ENCODE measurements at regions not wholly inside any gene's neighbourhood (a gene's known extent, or its start where the extent isn't known, plus 50 kb on each side); places are given as distances from the start of the nearest gene placed in this dataset.

GRCh38 chr20:39954621-39955020 lies 734.4 kb downstream of the MAFB start:
- no peak for DNase-seq

- no peak for DNase-seq
Measured at GRCh38 chr20:39946931-39947330, 742.1 kb downstream of the MAFB start.

- no peak for DNase-seq
Measured at GRCh38 chr20:39946053-39946810, 742.8 kb downstream of the MAFB start.

- no peak for DNase-seq
Measured at GRCh38 chr20:39944861-39945260, 744.2 kb downstream of the MAFB start.

- no peak for DNase-seq
Measured at GRCh38 chr20:39943336-39943735, 745.7 kb downstream of the MAFB start.

- DNase-seq, result no peak
Measured at GRCh38 chr20:39941245-39941644, 747.8 kb downstream of the MAFB start.

GRCh38 chr20:39939241-39939865 lies 749.7 kb downstream of the MAFB start:
- DNase-seq, result no peak

GRCh38 chr20:39936401-39936800 lies 752.6 kb downstream of the MAFB start:
- DNase-seq, result no peak

GRCh38 chr20:39935901-39936300 lies 753.1 kb downstream of the MAFB start:
- DNase-seq, result no peak

- DNase-seq, result no peak
Measured at GRCh38 chr20:39916236-39916765, 772.7 kb downstream of the MAFB start.

GRCh38 chr20:39913274-39913673 lies 775.8 kb downstream of the MAFB start:
- no peak for DNase-seq

GRCh38 chr20:39911497-39911896 lies 777.5 kb downstream of the MAFB start:
- DNase-seq, result no peak

- no peak for DNase-seq
Measured at GRCh38 chr20:39910536-39910935, 778.5 kb downstream of the MAFB start.

- no peak for DNase-seq
Measured at GRCh38 chr20:39909447-39909846, 779.6 kb downstream of the MAFB start.

- DNase-seq, result no peak
Measured at GRCh38 chr20:39904476-39905112, 784.4 kb downstream of the MAFB start.

- DNase-seq, result no peak
Measured at GRCh38 chr20:39903806-39904465, 785.1 kb downstream of the MAFB start.

GRCh38 chr20:39899881-39900280 lies 789.2 kb downstream of the MAFB start:
- no peak for DNase-seq

GRCh38 chr20:39898467-39898852 lies 790.6 kb downstream of the MAFB start:
- no peak for DNase-seq

GRCh38 chr20:39897781-39898466 lies 791.1 kb downstream of the MAFB start:
- no peak for DNase-seq

GRCh38 chr20:39897058-39897457 lies 792.0 kb downstream of the MAFB start:
- no peak for DNase-seq

- DNase-seq, result no peak
Measured at GRCh38 chr20:39894067-39894466, 795.0 kb downstream of the MAFB start.

- DNase-seq, result no peak
Measured at GRCh38 chr20:39893003-39893685, 795.9 kb downstream of the MAFB start.

Measured in stimulated activated CD4-positive, alpha-beta T cell treated with anti-CD3 and anti-CD28 coated beads, Interleukin-4, amount 100 ng/mL, for 1 hour (primary cell).